ENCODE measurements at regions not wholly inside any gene's neighbourhood (a gene's known extent, or its start where the extent isn't known, plus 50 kb on each side); places are given as distances from the start of the nearest gene placed in this dataset.
A peak's percentile ranks its signal among the peaks of the same experiment; 100 is the strongest.

GRCh38 chr12:46555406-46555852, 182.9 kb upstream of the SLC38A2 start:
- no peaks in the 10 kb centered on the region for H3K36me3 ChIP-seq (ENCODE audit: control insufficient read depth in 3 of 3, insufficient read depth in 3 of 3, low read length in 3 of 3)
- H3K4me1 ChIP-seq (ENCODE audit: control insufficient read depth in 3 of 3, insufficient read depth in 3 of 3, low read length in 3 of 3) = peaks cover 28 to 33% (median 29%) of the 10 kb centered on the region in 3 donors
- H3K9ac ChIP-seq (ENCODE audit: low read depth in 1 of 3, low read length in 3 of 3) = peak overlapping the region in 1 of 3 donors; percentile 33
- H3K9me3 ChIP-seq (ENCODE audit: control insufficient read depth in 3 of 3, low read length in 3 of 3) = no peaks in the 10 kb centered on the region
- H3K27me3 ChIP-seq (ENCODE audit: control insufficient read depth in 3 of 3, insufficient read depth in 3 of 3, low read length in 3 of 3) = no peaks in the 10 kb centered on the region
- no peak overlapping the region for H3K4me3 ChIP-seq (ENCODE audit: low read length in 3 of 3)
- peak overlapping the region; percentile 69 for H3K27ac ChIP-seq (ENCODE audit: low read depth, low read length)

DNA sequence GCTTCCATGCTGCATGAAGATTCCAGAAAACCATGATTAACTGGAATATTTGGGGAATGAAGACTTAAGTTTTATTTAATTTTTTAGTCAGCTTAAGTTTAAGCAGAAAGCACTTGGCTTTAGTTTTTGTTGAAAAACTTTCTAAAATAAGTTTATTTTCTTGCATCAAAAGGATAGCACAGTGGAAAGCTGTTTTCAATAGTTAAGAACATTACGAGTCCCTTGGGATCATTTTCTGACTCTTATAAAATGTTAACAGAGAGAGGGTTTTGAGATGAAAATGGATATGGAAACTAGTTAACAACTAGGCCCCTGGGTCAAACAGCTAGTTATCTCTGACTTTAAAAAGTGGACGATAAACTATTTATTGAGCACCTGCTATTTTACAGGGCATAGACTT, 181.9 kb upstream of the SLC38A2 start:
- no peaks in the 10 kb centered on the region for H3K36me3 ChIP-seq (ENCODE audit: control insufficient read depth in 3 of 3, insufficient read depth in 3 of 3, low read length in 3 of 3)
- no peak overlapping the region for H3K4me3 ChIP-seq (ENCODE audit: low read length in 3 of 3)
- no peaks in the 10 kb centered on the region for H3K9me3 ChIP-seq (ENCODE audit: control insufficient read depth in 3 of 3, low read length in 3 of 3)
- H3K4me1 ChIP-seq (ENCODE audit: control insufficient read depth in 3 of 3, insufficient read depth in 3 of 3, low read length in 3 of 3) = peaks cover 24 to 29% (median 28%) of the 10 kb centered on the region in 3 donors
- H3K9ac ChIP-seq (ENCODE audit: low read depth in 1 of 3, low read length in 3 of 3) = no peak overlapping the region
- H3K27ac ChIP-seq (ENCODE audit: low read depth, low read length) = peak overlapping the region; percentile 69
- no peaks in the 10 kb centered on the region for H3K27me3 ChIP-seq (ENCODE audit: control insufficient read depth in 3 of 3, insufficient read depth in 3 of 3, low read length in 3 of 3)

DNA sequence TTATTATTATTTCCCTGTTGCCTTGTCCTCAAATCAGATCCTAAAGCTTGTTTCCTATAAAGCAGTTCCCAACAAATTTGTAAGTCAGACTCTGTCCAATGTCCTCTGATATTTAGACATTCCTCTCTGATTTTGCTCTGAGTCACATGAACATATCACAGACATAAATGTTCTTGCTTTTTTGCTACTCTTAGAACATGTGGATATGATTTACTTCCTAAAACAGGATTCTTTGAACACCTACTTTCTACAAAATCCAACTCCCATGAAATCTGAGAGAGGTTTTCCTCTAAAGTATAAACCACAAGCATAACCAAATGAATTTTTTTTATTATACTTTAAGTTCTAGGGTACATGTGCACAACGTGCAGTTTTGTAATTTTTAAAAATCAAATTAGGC, 181.3 kb upstream of the SLC38A2 start:
- H3K9ac ChIP-seq (ENCODE audit: low read depth in 1 of 3, low read length in 3 of 3) = no peak overlapping the region
- H3K4me1 ChIP-seq (ENCODE audit: control insufficient read depth in 3 of 3, insufficient read depth in 3 of 3, low read length in 3 of 3) = peaks cover 20 to 27% (median 23%) of the 10 kb centered on the region in 3 donors
- peak overlapping the region; percentile 69 for H3K27ac ChIP-seq (ENCODE audit: low read depth, low read length)
- H3K4me3 ChIP-seq (ENCODE audit: low read length in 3 of 3) = no peak overlapping the region
- no peaks in the 10 kb centered on the region for H3K9me3 ChIP-seq (ENCODE audit: control insufficient read depth in 3 of 3, low read length in 3 of 3)
- no peaks in the 10 kb centered on the region for H3K36me3 ChIP-seq (ENCODE audit: control insufficient read depth in 3 of 3, insufficient read depth in 3 of 3, low read length in 3 of 3)
- no peaks in the 10 kb centered on the region for H3K27me3 ChIP-seq (ENCODE audit: control insufficient read depth in 3 of 3, insufficient read depth in 3 of 3, low read length in 3 of 3)

DNA sequence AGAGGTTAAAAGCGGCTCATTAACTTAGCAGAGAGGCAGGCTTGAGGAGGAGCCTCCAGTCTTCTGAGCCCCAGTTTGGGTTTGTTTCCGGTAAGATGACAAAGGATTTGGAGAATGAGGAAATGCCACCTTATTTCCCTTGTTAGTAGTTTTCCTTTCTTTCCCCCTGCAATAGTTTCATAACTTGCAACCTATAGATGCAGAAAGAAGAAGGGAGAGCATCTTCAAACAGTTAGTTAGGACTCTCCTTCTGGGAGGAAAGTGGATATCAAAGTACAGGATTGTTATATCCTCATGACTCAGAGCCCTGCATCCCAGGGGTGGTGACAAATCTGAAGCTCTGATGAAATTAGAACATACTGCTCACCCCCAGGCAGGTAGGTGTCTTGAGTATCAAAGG, 180.7 kb upstream of the SLC38A2 start:
- Histone ChIP-seq H3K27ac (ENCODE audit: low read depth, low read length) (peak overlapping the region; percentile 34), H3K27me3 (ENCODE audit: control insufficient read depth in 3 of 3, insufficient read depth in 3 of 3, low read length in 3 of 3) (no peaks in the 10 kb centered on the region), H3K4me1 (ENCODE audit: control insufficient read depth in 3 of 3, insufficient read depth in 3 of 3, low read length in 3 of 3) (peaks cover 20 to 26% (median 24%) of the 10 kb centered on the region in 3 donors), H3K4me3 (ENCODE audit: low read length in 3 of 3) (no peak overlapping the region), H3K9ac (ENCODE audit: low read depth in 1 of 3, low read length in 3 of 3) (no peak overlapping the region), H3K36me3 (ENCODE audit: control insufficient read depth in 3 of 3, insufficient read depth in 3 of 3, low read length in 3 of 3) (no peaks in the 10 kb centered on the region), H3K9me3 (ENCODE audit: control insufficient read depth in 3 of 3, low read length in 3 of 3) (no peaks in the 10 kb centered on the region)

DNA sequence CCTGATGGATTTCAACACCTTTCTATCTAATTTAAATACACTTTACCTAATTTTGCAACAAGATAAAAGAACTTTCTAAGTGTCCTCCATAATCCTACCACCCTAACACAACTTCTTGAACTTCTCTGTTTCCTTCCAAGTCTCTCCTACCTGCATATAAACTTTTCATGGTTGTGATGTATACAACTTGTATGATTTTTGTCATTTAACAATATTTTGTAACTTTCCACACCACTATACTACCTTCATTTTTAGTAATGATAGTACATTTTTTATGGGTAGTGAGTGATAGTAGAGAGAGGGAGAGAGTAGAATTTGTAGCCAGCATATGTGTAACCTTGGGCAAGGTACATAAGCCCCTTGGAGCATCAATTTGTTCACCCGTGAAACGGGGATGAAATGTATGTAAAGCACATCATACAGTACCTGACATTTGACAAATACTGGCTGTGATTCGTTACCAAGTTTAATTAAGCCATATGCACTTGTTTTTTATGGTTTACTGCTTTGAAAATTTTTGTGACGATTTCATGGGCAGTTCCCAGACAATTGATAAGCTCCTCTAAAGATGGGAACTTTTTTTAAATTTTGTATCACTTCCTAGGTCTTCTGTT, 177.8 kb upstream of the SLC38A2 start:
- Histone ChIP-seq H3K27me3 (ENCODE audit: control insufficient read depth in 3 of 3, insufficient read depth in 3 of 3, low read length in 3 of 3) (no peaks in the 10 kb centered on the region), H3K9ac (ENCODE audit: low read depth in 1 of 3, low read length in 3 of 3) (no peak overlapping the region), H3K4me1 (ENCODE audit: control insufficient read depth in 3 of 3, insufficient read depth in 3 of 3, low read length in 3 of 3) (peaks cover 20 to 31% (median 25%) of the 10 kb centered on the region in 3 donors), H3K9me3 (ENCODE audit: control insufficient read depth in 3 of 3, low read length in 3 of 3) (no peaks in the 10 kb centered on the region), H3K36me3 (ENCODE audit: control insufficient read depth in 3 of 3, insufficient read depth in 3 of 3, low read length in 3 of 3) (no peaks in the 10 kb centered on the region), H3K27ac (ENCODE audit: low read depth, low read length) (no peak overlapping the region), H3K4me3 (ENCODE audit: low read length in 3 of 3) (no peak overlapping the region)

GRCh38 chr12:46549527-46550265, 177.1 kb upstream of the SLC38A2 start:
- Histone ChIP-seq H3K27me3 (ENCODE audit: control insufficient read depth in 3 of 3, insufficient read depth in 3 of 3, low read length in 3 of 3) (no peaks in the 10 kb centered on the region), H3K4me3 (ENCODE audit: low read length in 3 of 3) (no peak overlapping the region), H3K4me1 (ENCODE audit: control insufficient read depth in 3 of 3, insufficient read depth in 3 of 3, low read length in 3 of 3) (peaks cover 13 to 24% (median 20%) of the 10 kb centered on the region in 3 donors), H3K9ac (ENCODE audit: low read depth in 1 of 3, low read length in 3 of 3) (no peak overlapping the region), H3K9me3 (ENCODE audit: control insufficient read depth in 3 of 3, low read length in 3 of 3) (no peaks in the 10 kb centered on the region), H3K27ac (ENCODE audit: low read depth, low read length) (no peak overlapping the region), H3K36me3 (ENCODE audit: control insufficient read depth in 3 of 3, insufficient read depth in 3 of 3, low read length in 3 of 3) (peaks cover 0 to 3% (median 0%) of the 10 kb centered on the region in 3 donors)

DNA sequence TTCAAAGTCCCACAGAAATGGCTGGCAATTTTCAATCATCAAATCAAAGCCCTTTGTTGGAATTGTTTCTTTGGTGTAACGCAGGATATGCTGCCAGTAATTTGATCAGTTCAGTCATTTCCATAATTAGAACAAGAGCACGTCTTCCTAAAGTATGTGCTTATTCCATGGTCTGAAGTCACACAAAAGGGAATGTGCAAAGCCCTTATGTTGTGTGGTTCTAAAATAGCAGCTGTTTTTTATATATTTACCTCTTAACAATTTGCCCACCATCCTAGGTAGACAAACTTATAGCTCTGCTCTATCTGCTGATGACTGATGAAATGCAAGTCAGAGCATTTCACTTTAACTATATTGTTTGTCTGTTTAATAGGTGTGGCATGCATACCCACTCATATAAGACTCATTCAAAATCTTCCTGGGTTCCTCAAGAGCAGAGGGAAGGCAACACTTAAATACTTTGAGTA, 176.1 kb upstream of the SLC38A2 start:
- H3K4me1 ChIP-seq (ENCODE audit: control insufficient read depth in 3 of 3, insufficient read depth in 3 of 3, low read length in 3 of 3) = peaks cover 11 to 23% (median 17%) of the 10 kb centered on the region in 3 donors
- peak overlapping the region; percentile 84 for H3K27ac ChIP-seq (ENCODE audit: low read depth, low read length)
- peak overlapping the region in 1 of 3 donors; percentile 52 for H3K9ac ChIP-seq (ENCODE audit: low read depth in 1 of 3, low read length in 3 of 3)
- H3K4me3 ChIP-seq (ENCODE audit: low read length in 3 of 3) = peak overlapping the region in 1 of 3 donors; percentile 11
- no peaks in the 10 kb centered on the region for H3K9me3 ChIP-seq (ENCODE audit: control insufficient read depth in 3 of 3, low read length in 3 of 3)
- H3K27me3 ChIP-seq (ENCODE audit: control insufficient read depth in 3 of 3, insufficient read depth in 3 of 3, low read length in 3 of 3) = no peaks in the 10 kb centered on the region
- peaks cover 0 to 3% (median 0%) of the 10 kb centered on the region in 3 donors for H3K36me3 ChIP-seq (ENCODE audit: control insufficient read depth in 3 of 3, insufficient read depth in 3 of 3, low read length in 3 of 3)

DNA sequence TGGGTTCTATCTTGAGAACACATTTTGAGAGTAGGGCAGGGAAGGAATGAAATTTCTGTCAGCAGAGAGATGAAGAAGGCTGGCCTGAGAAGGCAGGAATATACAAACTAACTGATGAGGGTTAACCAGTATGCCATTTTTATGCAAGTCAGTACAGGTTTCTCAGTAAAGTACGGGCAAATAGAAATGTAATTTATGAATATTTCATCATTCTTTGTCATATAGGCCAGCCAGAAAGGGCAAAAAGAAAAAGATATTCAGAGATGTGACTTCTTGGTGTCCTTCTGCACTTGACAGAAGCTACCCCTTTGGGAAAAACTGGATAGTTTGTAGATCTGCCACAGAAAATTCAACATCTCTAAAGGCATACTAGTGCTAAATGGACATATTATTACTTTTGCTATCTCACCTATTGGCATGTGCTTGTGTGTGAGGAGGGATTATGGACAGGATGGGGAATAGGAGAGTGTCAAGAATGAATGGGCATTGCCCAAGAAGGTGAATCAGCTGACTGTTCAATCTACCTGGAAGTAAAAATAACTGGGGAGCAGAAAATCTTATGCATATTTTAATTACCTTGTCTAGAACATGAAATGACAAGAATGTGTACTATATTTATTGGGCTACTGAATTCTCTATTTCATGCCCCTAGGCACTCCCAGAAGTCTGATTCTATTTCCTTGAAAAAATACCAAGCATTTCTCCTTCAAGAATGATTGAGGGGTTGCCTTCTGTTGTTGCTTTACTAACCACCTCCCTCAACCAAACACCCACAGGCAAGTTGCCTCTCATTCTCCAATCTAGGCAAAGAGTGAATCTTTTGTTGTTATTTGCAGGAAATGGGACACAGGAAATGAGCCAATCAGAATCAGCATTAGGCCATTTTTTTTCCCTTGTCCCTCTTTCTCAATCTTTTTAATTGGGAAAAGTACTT, 175.1 kb upstream of the SLC38A2 start:
- no peaks in the 10 kb centered on the region for H3K9me3 ChIP-seq (ENCODE audit: control insufficient read depth in 3 of 3, low read length in 3 of 3)
- H3K4me1 ChIP-seq (ENCODE audit: control insufficient read depth in 3 of 3, insufficient read depth in 3 of 3, low read length in 3 of 3) = peaks cover 6 to 19% (median 14%) of the 10 kb centered on the region in 3 donors
- H3K27me3 ChIP-seq (ENCODE audit: control insufficient read depth in 3 of 3, insufficient read depth in 3 of 3, low read length in 3 of 3) = no peaks in the 10 kb centered on the region
- H3K36me3 ChIP-seq (ENCODE audit: control insufficient read depth in 3 of 3, insufficient read depth in 3 of 3, low read length in 3 of 3) = peaks cover 0 to 3% (median 0%) of the 10 kb centered on the region in 3 donors
- no peak overlapping the region for H3K9ac ChIP-seq (ENCODE audit: low read depth in 1 of 3, low read length in 3 of 3)
- peak overlapping the region; percentile 84 for H3K27ac ChIP-seq (ENCODE audit: low read depth, low read length)
- H3K4me3 ChIP-seq (ENCODE audit: low read length in 3 of 3) = no peak overlapping the region

- H3K27ac ChIP-seq (ENCODE audit: low read depth, low read length) = peak overlapping the region; percentile 84
Observed at GRCh38 chr12:46546634-46547273, 174.2 kb upstream of the SLC38A2 start.

More at GRCh38 chr12:46546634-46547273, 174.2 kb upstream of the SLC38A2 start:
- Histone ChIP-seq H3K4me3 (ENCODE audit: low read length in 3 of 3) (no peak overlapping the region), H3K4me1 (ENCODE audit: control insufficient read depth in 3 of 3, insufficient read depth in 3 of 3, low read length in 3 of 3) (peaks cover 6 to 19% (median 14%) of the 10 kb centered on the region in 3 donors), H3K9me3 (ENCODE audit: control insufficient read depth in 3 of 3, low read length in 3 of 3) (no peaks in the 10 kb centered on the region), H3K9ac (ENCODE audit: low read depth in 1 of 3, low read length in 3 of 3) (no peak overlapping the region), H3K27me3 (ENCODE audit: control insufficient read depth in 3 of 3, insufficient read depth in 3 of 3, low read length in 3 of 3) (no peaks in the 10 kb centered on the region), H3K36me3 (ENCODE audit: control insufficient read depth in 3 of 3, insufficient read depth in 3 of 3, low read length in 3 of 3) (peaks cover 0 to 3% (median 0%) of the 10 kb centered on the region in 3 donors)
